GM13977 (cell line): ENCODE measurements at regions not wholly inside any gene's neighbourhood (a gene's known extent, or its start where the extent isn't known, plus 50 kb on each side); places are given as distances from the start of the nearest gene placed in this dataset.

Experiments used
- DNase-seq: peaks from one replicate; pipeline ENCODE4 v3.0.0; 2012; ENCODE audit warnings: low spot score
- in situ Hi-C: fragments of 300-500 bp; cut with MboI; formaldehyde crosslinking; loops from one replicate; pipeline ENCODE4 v1.12.0; 2022; ENCODE audit warnings: low sequenced_read_pairs, low pct_unique_long_range_greater_than_20kb, mixed read lengths, inconsistent platforms; ENCODE audit not compliant: unreplicated experiment
- TF ChIP-seq, protein P1 (sequence below): IDR thresholded peaks from 2 replicates; pipeline ENCODE4 v1.5.1; 2012; ENCODE audit warnings: mild to moderate bottlenecking, control low read depth; ENCODE audit not compliant: insufficient read depth; ENCODE audit errors: extremely low read depth, missing control alignments

GRCh38 chr6:100136590-100136989 is 142.6 kb upstream of the MCHR2 start:
- in situ Hi-C loops, result no loop called here
- DNase-seq, result no peak
- TF ChIP-seq, protein P1, sequence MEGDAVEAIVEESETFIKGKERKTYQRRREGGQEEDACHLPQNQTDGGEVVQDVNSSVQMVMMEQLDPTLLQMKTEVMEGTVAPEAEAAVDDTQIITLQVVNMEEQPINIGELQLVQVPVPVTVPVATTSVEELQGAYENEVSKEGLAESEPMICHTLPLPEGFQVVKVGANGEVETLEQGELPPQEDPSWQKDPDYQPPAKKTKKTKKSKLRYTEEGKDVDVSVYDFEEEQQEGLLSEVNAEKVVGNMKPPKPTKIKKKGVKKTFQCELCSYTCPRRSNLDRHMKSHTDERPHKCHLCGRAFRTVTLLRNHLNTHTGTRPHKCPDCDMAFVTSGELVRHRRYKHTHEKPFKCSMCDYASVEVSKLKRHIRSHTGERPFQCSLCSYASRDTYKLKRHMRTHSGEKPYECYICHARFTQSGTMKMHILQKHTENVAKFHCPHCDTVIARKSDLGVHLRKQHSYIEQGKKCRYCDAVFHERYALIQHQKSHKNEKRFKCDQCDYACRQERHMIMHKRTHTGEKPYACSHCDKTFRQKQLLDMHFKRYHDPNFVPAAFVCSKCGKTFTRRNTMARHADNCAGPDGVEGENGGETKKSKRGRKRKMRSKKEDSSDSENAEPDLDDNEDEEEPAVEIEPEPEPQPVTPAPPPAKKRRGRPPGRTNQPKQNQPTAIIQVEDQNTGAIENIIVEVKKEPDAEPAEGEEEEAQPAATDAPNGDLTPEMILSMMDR, result no peak

DNA sequence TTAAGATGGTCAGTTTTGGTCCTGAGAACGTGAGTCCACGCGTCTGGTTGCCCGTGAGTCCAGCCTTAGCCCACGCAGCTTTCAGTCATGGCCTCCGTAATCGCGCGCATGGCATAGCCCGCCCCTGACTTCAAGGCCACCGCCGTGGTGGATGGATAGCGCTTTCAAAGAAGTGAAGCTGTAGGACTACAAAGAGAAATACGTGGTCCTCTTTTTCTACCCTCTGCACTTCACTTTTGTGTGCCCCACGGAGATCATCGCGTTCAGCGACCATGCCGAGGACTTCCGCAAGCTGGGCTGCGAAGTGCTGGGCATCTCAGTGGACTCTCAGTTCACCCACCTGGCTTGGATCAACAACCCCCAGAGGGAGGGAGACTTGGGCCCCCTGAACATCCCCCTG is 142.0 kb upstream of the MCHR2 start:
- no peak for DNase-seq
- in situ Hi-C loops, result no loop called here
- TF ChIP-seq, protein P1, result no peak

GRCh38 chr6:100134703-100135102 is 140.7 kb upstream of the MCHR2 start:
- DNase-seq, result no peak
- in situ Hi-C loops, result no loop called here
- TF ChIP-seq, protein P1, result no peak

DNA sequence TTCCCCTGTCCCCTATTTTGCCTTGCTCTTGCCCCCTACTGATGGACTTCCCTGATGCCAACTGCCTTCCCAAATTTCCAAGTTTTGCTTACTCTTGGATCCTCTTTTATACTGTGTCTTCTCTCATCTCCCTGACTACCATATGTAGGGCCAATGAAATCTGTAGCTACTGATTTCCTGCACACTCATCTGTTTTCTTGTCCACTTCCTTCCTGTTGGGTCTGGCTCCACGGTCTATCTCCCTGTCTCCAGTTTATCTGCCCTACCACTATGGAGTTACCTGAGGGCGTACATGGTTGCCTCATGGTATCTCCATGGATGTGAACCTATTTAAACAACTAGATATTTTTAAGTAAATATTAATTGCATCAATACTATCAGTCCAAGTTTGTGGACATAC is 140.3 kb upstream of the MCHR2 start:
- no peak for DNase-seq
- TF ChIP-seq, protein P1, result no peak
- in situ Hi-C loops, result no loop called here

- TF ChIP-seq, protein P1, result no peak
- in situ Hi-C loops, result no loop called here
- no peak for DNase-seq
These were observed 138.0 kb upstream of the MCHR2 start for GRCh38 chr6:100132005-100132404.

DNA sequence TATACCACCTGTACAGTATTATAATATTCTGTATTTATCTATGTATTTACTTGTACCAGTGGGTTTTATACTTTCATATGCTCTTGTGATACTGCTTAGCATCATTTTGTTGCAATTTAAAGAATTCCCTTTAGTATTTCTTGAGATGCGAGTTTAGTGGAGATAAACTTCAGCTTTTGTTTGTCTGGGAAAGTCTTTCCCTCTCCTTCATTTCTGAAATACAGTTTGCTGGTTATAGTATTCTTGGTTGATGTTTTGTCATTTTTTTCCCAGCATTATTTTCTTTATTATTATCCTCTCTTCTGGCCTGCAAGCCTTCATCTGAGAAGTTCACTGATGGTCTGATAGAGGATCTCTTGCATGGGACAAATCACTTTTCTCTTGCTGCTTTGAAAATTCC is 136.6 kb upstream of the MCHR2 start:
- TF ChIP-seq, protein P1, result no peak
- in situ Hi-C loops, result no loop called here

More for the DNA sequence above, 136.6 kb upstream of the MCHR2 start:
- DNase-seq, result no peak
